ENCODE measurements at regions not wholly inside any gene's neighbourhood (a gene's known extent, or its start where the extent isn't known, plus 50 kb on each side); places are given as distances from the start of the nearest gene placed in this dataset.

- no peaks in the 10 kb centered on the region for H3K27me3 ChIP-seq (ENCODE audit: control insufficient read depth, extremely low read depth, insufficient read depth, low read length)
- DNase-seq (ENCODE audit: low read depth, low spot score) = no peak
- no peak for TF ChIP-seq CTCF (optimal IDR thresholded peaks at IDR 0.05 in 1 of 3, IDR thresholded peaks at IDR 0.05 in 1 of 3, conservative IDR thresholded peaks at IDR 0.05 in 1 of 3; ENCODE audit: extremely low read depth in 1 of 3, insufficient read depth in 2 of 3, low read length in 3 of 3)
- TF ChIP-seq EZH2 (IDR thresholded peaks at IDR 0.05; ENCODE audit: low read length) = no peak
- no peaks in the 10 kb centered on the region for H4K20me1 ChIP-seq (ENCODE audit: control insufficient read depth, extremely low read depth, insufficient read depth, low read length)
- dilution Hi-C loops (cut with MboI; ENCODE audit: extremely low pct_ligation_motif_present, low sequenced_read_pairs) = no loop called here
- H3K9me1 ChIP-seq (ENCODE audit: control insufficient read depth, extremely low read depth, insufficient read depth, low read length) = no peaks in the 10 kb centered on the region
- no peaks in the 10 kb centered on the region for H3K79me2 ChIP-seq (ENCODE audit: control insufficient read depth, insufficient read depth, low read length)
- no peaks in the 10 kb centered on the region for H3K36me3 ChIP-seq (ENCODE audit: control insufficient read depth in 2 of 2, extremely low read depth in 1 of 2, insufficient read depth in 2 of 2, low read length in 2 of 2)
- H3K4me3 ChIP-seq (ENCODE audit: control insufficient read depth in 2 of 3, extremely low read depth in 1 of 3, insufficient read depth in 2 of 3, low read depth in 1 of 3, low read length in 3 of 3) = no peak overlapping the region
- no peaks in the 10 kb centered on the region for H3K9me3 ChIP-seq (ENCODE audit: control insufficient read depth, low read depth, low read length)
- FAIRE-seq = no peak
- no peak overlapping the region for H3K9ac ChIP-seq (ENCODE audit: control insufficient read depth, extremely low read depth, insufficient read depth, low read length)
- no peak overlapping the region for H3K27ac ChIP-seq (ENCODE audit: control insufficient read depth, insufficient read depth, low read length)
- H3K4me2 ChIP-seq (ENCODE audit: control insufficient read depth, extremely low read depth, insufficient read depth, low read depth, low read length) = no peak overlapping the region
- no peak overlapping the region for H2AFZ ChIP-seq (ENCODE audit: control insufficient read depth, low read length)
- H3K4me1 ChIP-seq (ENCODE audit: control insufficient read depth, extremely low read depth, insufficient read depth, low read length) = no peaks in the 10 kb centered on the region
Measured at GRCh38 chr5:24067208-24067607, 559.8 kb downstream of the PRDM9 start.

- Histone ChIP-seq H3K9ac (ENCODE audit: control insufficient read depth, extremely low read depth, insufficient read depth, low read length) (no peak overlapping the region), H2AFZ (ENCODE audit: control insufficient read depth, low read length) (no peak overlapping the region), H3K27me3 (ENCODE audit: control insufficient read depth, extremely low read depth, insufficient read depth, low read length) (no peaks in the 10 kb centered on the region), H4K20me1 (ENCODE audit: control insufficient read depth, extremely low read depth, insufficient read depth, low read length) (no peaks in the 10 kb centered on the region), H3K9me3 (ENCODE audit: control insufficient read depth, low read depth, low read length) (no peaks in the 10 kb centered on the region), H3K4me2 (ENCODE audit: control insufficient read depth, extremely low read depth, insufficient read depth, low read depth, low read length) (no peak overlapping the region), H3K79me2 (ENCODE audit: control insufficient read depth, insufficient read depth, low read length) (no peaks in the 10 kb centered on the region), H3K9me1 (ENCODE audit: control insufficient read depth, extremely low read depth, insufficient read depth, low read length) (no peaks in the 10 kb centered on the region), H3K4me1 (ENCODE audit: control insufficient read depth, extremely low read depth, insufficient read depth, low read length) (no peaks in the 10 kb centered on the region), H3K36me3 (ENCODE audit: control insufficient read depth in 2 of 2, extremely low read depth in 1 of 2, insufficient read depth in 2 of 2, low read length in 2 of 2) (no peaks in the 10 kb centered on the region), H3K27ac (ENCODE audit: control insufficient read depth, insufficient read depth, low read length) (no peak overlapping the region), H3K4me3 (ENCODE audit: control insufficient read depth in 2 of 3, extremely low read depth in 1 of 3, insufficient read depth in 2 of 3, low read depth in 1 of 3, low read length in 3 of 3) (no peak overlapping the region)
- DNase-seq (ENCODE audit: low read depth, low spot score) (no peak), FAIRE-seq (no peak)
- TF ChIP-seq CTCF (optimal IDR thresholded peaks at IDR 0.05 in 1 of 3, IDR thresholded peaks at IDR 0.05 in 1 of 3, conservative IDR thresholded peaks at IDR 0.05 in 1 of 3; ENCODE audit: extremely low read depth in 1 of 3, insufficient read depth in 2 of 3, low read length in 3 of 3) = no peak
- TF ChIP-seq EZH2 (IDR thresholded peaks at IDR 0.05; ENCODE audit: low read length) = no peak
- dilution Hi-C loops (cut with MboI; ENCODE audit: extremely low pct_ligation_motif_present, low sequenced_read_pairs) = no loop called here
Measured at GRCh38 chr5:24068524-24068923, 561.1 kb downstream of the PRDM9 start.
